Suprapubic skin (tissue), 3 donors: ENCODE measurements at regions not wholly inside any gene's neighbourhood (a gene's known extent, or its start where the extent isn't known, plus 50 kb on each side); places are given as distances from the start of the nearest gene placed in this dataset.

Experiments used
- POLR2A ChIP-seq, 2 donors: fragments of 450-650 bp; IDR thresholded peaks; one replicate each; pipeline ENCODE4 v1.6.1; 2017; ENCODE audit warnings: antibody characterized with exemption in 2 of 2, mild to moderate bottlenecking in 2 of 2, moderate library complexity in 2 of 2
- TF ChIP-seq, protein P1 (sequence below), 2 donors: fragments of 200-600 bp in 1 of 2; fragments of 450-650 bp in 1 of 2; sonication (generic) in 1 of 2; IDR thresholded peaks; one replicate each; pipeline ENCODE4 v1.5.1; 2016 to 2019; ENCODE audit warnings: antibody characterized with exemption in 2 of 2, mild to moderate bottlenecking in 1 of 2, moderate library complexity in 1 of 2

DNA sequence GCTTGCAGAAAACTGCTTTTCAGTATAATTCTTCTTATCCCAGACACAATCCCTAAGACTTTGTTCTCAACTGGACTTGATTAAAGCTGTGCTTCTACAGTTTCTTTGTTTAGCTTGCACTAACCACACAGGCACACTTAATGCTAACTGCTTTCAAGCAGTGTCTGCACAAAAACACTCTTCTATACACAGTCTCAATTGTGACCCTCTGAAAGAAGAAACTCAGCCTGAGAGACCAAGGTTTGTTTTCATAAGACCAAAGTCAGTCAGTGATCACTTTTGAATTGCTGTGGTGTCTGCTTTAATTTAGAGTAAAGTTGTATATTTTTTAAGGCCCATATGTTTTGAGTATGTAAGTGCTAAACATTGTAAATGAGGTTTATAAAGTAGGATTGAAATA lies 431.2 kb downstream of the KCTD12 start:
- TF ChIP-seq, protein P1, sequence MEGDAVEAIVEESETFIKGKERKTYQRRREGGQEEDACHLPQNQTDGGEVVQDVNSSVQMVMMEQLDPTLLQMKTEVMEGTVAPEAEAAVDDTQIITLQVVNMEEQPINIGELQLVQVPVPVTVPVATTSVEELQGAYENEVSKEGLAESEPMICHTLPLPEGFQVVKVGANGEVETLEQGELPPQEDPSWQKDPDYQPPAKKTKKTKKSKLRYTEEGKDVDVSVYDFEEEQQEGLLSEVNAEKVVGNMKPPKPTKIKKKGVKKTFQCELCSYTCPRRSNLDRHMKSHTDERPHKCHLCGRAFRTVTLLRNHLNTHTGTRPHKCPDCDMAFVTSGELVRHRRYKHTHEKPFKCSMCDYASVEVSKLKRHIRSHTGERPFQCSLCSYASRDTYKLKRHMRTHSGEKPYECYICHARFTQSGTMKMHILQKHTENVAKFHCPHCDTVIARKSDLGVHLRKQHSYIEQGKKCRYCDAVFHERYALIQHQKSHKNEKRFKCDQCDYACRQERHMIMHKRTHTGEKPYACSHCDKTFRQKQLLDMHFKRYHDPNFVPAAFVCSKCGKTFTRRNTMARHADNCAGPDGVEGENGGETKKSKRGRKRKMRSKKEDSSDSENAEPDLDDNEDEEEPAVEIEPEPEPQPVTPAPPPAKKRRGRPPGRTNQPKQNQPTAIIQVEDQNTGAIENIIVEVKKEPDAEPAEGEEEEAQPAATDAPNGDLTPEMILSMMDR (IDR thresholded peaks at IDR 0.05): no peak
- TF ChIP-seq POLR2A (IDR thresholded peaks at IDR 0.05): no peak
